Heart left ventricle (tissue), 13 donors: ENCODE measurements at regions not wholly inside any gene's neighbourhood (a gene's known extent, or its start where the extent isn't known, plus 50 kb on each side); places are given as distances from the start of the nearest gene placed in this dataset.

ENCODE experiments used
- CTCF ChIP-seq, 12 donors: fragments of 200-600 bp; sonication (generic) in 4 of 12; IDR thresholded peaks; one replicate each; pipeline versions ENCODE4 v1.5.0 to v1.8.0; 2018 to 2022; ENCODE audit warnings: antibody characterized with exemption in 12 of 12, mild to moderate bottlenecking in 5 of 12
- POLR2A ChIP-seq, 2 donors: fragments of 450-650 bp; IDR thresholded peaks; one replicate each; pipeline ENCODE4 v1.6.1; 2017; ENCODE audit warnings: antibody characterized with exemption in 2 of 2, mild to moderate bottlenecking in 2 of 2, moderate library complexity in 2 of 2
- donor health status: ischemic (EF 13 %, LVEDD 7.1; RV severe dilation, severe dysfunction).
- donor health status: DM: no; HTN: yes; CAD: no.
- donor health status: DM: no; HTN: no; CAD: no.
- donor health status: ischemic (EF 25% LVEDD 6.9; RV normal size, moderate dysfunction).
- donor health status: ischemic (EF 25% LVEDD 5.7; RV mildly dilated, moderate dysfunction).
- donor health status: ischemic (EF 35%, LVEDD 5.7; RV mildly dilated, moderate dysfunction).
- donor health status: nonischemic (EF 11% LVEDD 7.7; RV severe dilation, severe dysfunction).
- donor health status: DM: yes; HTN: yes; CAD: no.
- donor health status: PGD.
- donor health status: ischemic (EF 29% LVEDD 5.4; RV normal size, mild dysfunction).
- donor health status: nonischemic (EF 23%, LVEDD 6.1; RV moderate dilation, normal function).

GRCh38 chr16:59645194-59645593, 911.1 kb upstream of the GOT2 start:
- TF ChIP-seq POLR2A (IDR thresholded peaks at IDR 0.05) (no peak), CTCF (IDR thresholded peaks at IDR 0.05) (no peak)
